HFFc6 (cell line): ENCODE measurements at regions not wholly inside any gene's neighbourhood (a gene's known extent, or its start where the extent isn't known, plus 50 kb on each side); places are given as distances from the start of the nearest gene placed in this dataset.

Source experiments
- DNase-seq: peaks from one replicate; pipeline ENCODE4 v3.0.0-alpha.2; 2018
- H3K27ac Mint-ChIP-seq: 2 replicates; pipeline ENCODE4 v1.8.0; 2020; ENCODE audit warnings: mild to moderate bottlenecking, mixed read lengths
- H3K27me3 Mint-ChIP-seq: 2 replicates; pipeline ENCODE4 v1.8.0; 2021; ENCODE audit warnings: mild to moderate bottlenecking, moderate library complexity, mixed read lengths; ENCODE audit not compliant: insufficient read depth
- H3K36me3 Mint-ChIP-seq: 2 replicates; pipeline ENCODE4 v1.8.0; 2021; ENCODE audit warnings: low read depth, mixed read lengths
- H3K4me1 Mint-ChIP-seq: 2 replicates; pipeline ENCODE4 v1.8.0; 2020; ENCODE audit warnings: low read depth, mixed read lengths
- H3K4me3 Mint-ChIP-seq: 2 replicates; pipeline ENCODE4 v1.8.0; 2020; ENCODE audit warnings: mild to moderate bottlenecking, moderate library complexity, mixed read lengths
- H3K9me3 Mint-ChIP-seq: 2 replicates; pipeline ENCODE4 v1.8.0; 2020; ENCODE audit warnings: mild to moderate bottlenecking, mixed read lengths
- CTCF ChIP-seq: fragments of 200-600 bp; sonication (generic); IDR thresholded peaks from 2 replicates; pipeline ENCODE4 v1.5.0; 2021; ENCODE audit warnings: antibody characterized with exemption, mild to moderate bottlenecking

GRCh38 chr11:25777343-25777742 lies 554.6 kb upstream of the ANO3 start:
- Mint-ChIP-seq H3K27me3 (no peaks in the 10 kb centered on the region), H3K27ac (no peak overlapping the region), H3K9me3 (peaks cover 32% of the 10 kb centered on the region), H3K4me1 (no peaks in the 10 kb centered on the region), H3K36me3 (no peaks in the 10 kb centered on the region; the same call in 1 of the 2 replicates), H3K4me3 (no peak overlapping the region)
- no peak for TF ChIP-seq CTCF
- DNase-seq, result no peak

- TF ChIP-seq CTCF, result no peak
- Mint-ChIP-seq H3K4me1 (no peaks in the 10 kb centered on the region), H3K27ac (no peak overlapping the region), H3K27me3 (no peaks in the 10 kb centered on the region), H3K36me3 (no peaks in the 10 kb centered on the region; the same call in 1 of the 2 replicates), H3K9me3 (peaks cover 48% of the 10 kb centered on the region), H3K4me3 (no peak overlapping the region)
- no peak for DNase-seq
Measured at GRCh38 chr11:25779033-25779432, 552.9 kb upstream of the ANO3 start.

- Mint-ChIP-seq H3K4me1 (no peaks in the 10 kb centered on the region), H3K27me3 (no peaks in the 10 kb centered on the region), H3K4me3 (no peak overlapping the region), H3K9me3 (peaks cover 23% of the 10 kb centered on the region), H3K27ac (no peak overlapping the region), H3K36me3 (no peaks in the 10 kb centered on the region)
- no peak for TF ChIP-seq CTCF
- no peak for DNase-seq
Measured at GRCh38 chr11:25787416-25787815, 544.5 kb upstream of the ANO3 start.

- DNase-seq, result no peak
- Mint-ChIP-seq H3K27me3 (no peaks in the 10 kb centered on the region), H3K27ac (no peak overlapping the region), H3K36me3 (no peaks in the 10 kb centered on the region), H3K4me3 (no peak overlapping the region), H3K9me3 (peaks cover 9% of the 10 kb centered on the region), H3K4me1 (no peaks in the 10 kb centered on the region)
- TF ChIP-seq CTCF, result no peak
Measured at GRCh38 chr11:25790396-25790795, 541.5 kb upstream of the ANO3 start.

- H3K27me3 Mint-ChIP-seq, result no peaks in the 10 kb centered on the region
- no peaks in the 10 kb centered on the region for H3K36me3 Mint-ChIP-seq
- H3K4me3 Mint-ChIP-seq, result no peak overlapping the region
- DNase-seq, result no peak
- no peaks in the 10 kb centered on the region for H3K4me1 Mint-ChIP-seq
- H3K9me3 Mint-ChIP-seq, result peaks cover 19% of the 10 kb centered on the region
- TF ChIP-seq CTCF, result no peak
- H3K27ac Mint-ChIP-seq, result no peak overlapping the region
Measured at GRCh38 chr11:25793637-25794036, 538.3 kb upstream of the ANO3 start.

- no peak for DNase-seq
- no peaks in the 10 kb centered on the region for H3K4me1 Mint-ChIP-seq
- H3K27me3 Mint-ChIP-seq, result no peaks in the 10 kb centered on the region
- no peak overlapping the region for H3K27ac Mint-ChIP-seq
- H3K36me3 Mint-ChIP-seq, result no peaks in the 10 kb centered on the region
- H3K9me3 Mint-ChIP-seq, result peaks cover 22% of the 10 kb centered on the region
- no peak overlapping the region for H3K4me3 Mint-ChIP-seq
- TF ChIP-seq CTCF, result no peak
Measured at GRCh38 chr11:25794804-25795203, 537.1 kb upstream of the ANO3 start.
